NCI-H1436 treated with DMSO at 0.1 percent for 48 hours (cell line): ENCODE measurements at regions not wholly inside any gene's neighbourhood (a gene's known extent, or its start where the extent isn't known, plus 50 kb on each side); places are given as distances from the start of the nearest gene placed in this dataset.
A peak's percentile ranks its signal among the peaks of the same experiment; 100 is the strongest.
"Not testable (repeated sequence)": the region's sequence is repeated elsewhere in the genome, so short reads cannot be mapped to it uniquely, and the experiment has no call there.

ENCODE experiments used
- DNase-seq: peaks from one replicate; lab custom pipeline; 2025; lab: John Stamatoyannopoulos, UW

DNA sequence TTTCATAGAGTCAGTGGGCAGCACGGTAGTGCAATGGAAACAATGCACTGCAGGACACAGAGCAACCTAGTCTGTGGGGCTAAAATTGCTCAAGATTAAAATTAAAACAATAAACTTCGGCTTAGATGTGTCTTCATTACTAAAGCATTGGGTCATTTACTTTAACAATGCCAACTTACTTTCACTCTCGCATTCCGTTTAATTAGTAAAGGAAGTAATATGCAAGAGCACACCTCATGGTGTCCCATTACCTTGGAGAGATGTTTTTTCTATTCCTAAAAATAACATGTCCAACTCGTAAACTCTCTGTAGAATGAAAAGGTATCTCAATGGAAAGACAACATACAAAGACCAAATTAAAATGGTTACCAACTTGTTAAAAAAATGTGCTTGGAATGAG lies 738.4 kb downstream of the PCDH17 start:
- DNase-seq: no peak

DNA sequence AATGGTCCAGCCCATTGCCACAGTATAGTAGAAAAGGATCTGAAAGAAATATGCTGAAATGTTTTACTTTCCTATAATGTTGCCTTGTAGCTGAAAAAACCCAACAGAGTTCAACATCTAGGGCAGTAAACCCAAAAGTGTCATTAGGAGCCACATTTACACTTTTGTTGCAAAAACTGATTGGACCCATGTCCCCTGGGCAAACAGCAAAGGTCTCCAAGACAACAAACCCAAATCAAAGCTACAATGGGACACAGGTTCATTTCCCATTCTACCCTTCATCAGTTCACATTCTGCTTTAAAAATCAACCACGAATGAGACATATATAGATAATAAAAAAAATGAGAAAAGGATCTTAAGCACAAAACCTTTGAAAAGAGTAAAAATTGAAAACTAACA lies 744.8 kb downstream of the PCDH17 start:
- no peak for DNase-seq

DNA sequence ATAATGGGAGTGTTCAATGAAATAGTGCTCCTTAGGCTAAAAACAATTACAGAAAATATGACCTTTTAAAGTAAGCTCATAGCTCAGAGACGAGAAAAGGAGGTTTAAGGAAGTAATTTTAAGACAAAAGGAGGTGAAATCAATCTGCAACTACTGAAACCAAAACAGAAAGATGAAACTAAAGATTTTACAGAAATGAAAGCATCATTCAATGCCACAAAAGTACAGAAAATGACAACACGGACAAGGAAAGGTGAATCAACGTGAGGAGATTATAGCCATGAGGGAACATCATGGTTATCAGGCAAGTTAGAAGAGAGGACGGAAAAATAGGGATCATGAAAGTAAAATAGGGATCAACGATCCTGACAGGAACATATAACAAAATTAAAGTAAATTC lies 745.2 kb downstream of the PCDH17 start:
- no peak for DNase-seq

DNA sequence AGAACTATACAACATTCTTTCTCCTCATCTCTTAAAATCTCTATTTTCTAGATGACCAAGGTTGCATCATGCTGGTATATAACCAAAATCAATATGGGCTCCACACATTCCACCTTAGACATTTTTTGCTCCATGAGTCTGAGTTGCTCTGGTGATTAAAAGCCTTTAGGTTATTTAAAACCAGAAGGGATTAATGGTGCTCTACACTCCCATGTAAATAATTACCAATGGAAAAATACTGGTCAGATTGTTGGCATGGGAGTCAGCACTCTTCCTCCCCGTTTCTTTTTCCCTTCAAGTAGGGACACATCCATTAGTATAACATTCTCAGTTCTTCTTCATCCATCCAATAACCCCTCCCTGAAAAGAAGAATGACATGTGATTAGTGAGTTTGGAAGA lies 747.7 kb downstream of the PCDH17 start:
- DNase-seq: no peak

DNA sequence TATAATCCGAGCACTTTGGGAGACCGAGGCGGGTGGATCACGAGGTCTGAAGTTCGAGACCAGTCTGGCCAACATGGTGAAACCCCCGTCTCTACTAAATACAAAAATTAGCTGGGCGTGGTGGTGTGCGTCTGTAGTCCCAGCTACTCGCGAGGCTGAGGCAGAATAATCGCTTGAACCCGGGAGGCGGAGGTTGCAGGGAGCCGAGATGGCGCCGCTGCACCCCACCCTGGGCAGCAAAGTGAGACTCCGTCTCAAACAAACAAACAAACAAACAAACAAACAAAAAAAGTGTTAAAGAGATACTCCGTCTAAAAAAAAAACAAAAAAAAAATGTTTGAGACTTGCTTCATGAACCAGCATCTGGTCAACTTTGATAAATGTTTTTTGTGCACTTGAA lies 753.8 kb downstream of the PCDH17 start:
- DNase-seq: not testable (repeated sequence)

DNA sequence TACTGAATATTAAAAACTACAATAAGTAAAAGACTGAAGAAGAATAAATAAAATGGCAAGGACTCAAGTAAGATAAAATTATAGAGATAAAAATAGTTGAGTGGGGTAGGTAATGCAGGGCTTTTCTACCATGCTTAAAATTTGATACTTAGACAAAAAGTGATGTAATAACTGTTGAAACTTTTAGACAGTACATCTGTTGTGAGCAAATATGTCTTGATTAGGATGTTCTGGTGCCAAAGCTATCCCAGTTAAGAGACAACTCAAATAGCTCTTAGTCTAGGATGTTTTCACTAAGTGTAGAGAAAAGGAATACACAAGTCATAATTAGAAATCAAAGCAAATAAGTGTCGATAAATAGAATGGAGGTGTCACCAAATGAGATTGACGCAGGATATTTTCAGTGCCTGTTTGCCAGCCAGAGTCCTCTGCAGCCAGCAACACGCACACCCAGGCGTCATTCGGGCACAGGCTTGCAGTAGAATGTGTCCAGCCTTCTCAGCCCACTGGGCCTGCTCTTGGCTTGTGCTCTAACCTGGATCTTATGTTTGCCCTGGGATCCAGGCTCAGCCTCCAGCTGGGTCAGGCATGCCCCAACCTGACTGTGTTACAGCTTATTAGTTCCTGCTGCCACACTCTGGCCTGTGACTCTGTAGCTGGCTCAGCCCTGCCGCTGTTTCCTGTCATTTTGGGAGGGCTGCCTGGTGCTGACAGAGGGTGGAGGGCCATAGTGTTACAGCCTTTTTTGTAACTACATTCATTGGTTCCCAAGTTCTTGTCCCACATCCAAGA lies 766.2 kb downstream of the PCDH17 start:
- DNase-seq: no peak

DNA sequence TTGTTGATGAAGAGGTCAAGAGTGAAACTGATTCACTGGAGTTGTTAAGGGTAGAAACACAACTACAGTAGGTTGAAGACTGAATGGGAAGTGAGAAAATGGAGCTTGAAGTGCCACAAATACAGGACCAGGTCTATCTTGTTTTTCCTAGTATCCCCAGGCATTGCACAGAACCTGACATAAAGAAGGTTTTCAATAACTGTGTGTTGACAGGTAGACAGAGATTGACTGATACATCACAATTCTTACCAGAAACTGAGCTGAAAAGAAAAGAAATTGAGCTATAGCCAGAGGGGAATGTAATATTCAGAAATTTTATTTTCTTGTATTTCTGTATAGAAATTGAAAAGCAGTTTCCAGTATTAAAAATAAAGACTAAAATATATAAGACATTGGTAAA lies 767.7 kb downstream of the PCDH17 start:
- DNase-seq: no peak

DNA sequence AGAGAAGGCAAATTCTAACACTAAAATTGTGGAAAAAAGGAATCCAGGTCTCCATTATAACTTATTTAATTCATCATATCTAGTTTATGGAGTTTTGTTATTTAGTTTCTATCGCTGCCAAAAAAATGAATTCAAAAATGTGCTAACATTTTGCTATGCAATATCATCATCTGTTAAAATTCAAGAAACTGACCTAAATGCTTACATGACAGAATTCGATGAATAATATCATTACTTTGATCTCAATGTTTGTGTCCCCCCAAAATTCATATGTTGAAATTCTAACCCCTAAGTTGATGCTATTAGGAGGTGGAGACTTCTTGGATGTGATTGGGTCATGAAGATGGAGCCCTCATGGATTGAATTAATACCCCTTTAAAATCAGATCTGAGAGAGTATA lies 775.0 kb downstream of the PCDH17 start:
- DNase-seq: no peak

DNA sequence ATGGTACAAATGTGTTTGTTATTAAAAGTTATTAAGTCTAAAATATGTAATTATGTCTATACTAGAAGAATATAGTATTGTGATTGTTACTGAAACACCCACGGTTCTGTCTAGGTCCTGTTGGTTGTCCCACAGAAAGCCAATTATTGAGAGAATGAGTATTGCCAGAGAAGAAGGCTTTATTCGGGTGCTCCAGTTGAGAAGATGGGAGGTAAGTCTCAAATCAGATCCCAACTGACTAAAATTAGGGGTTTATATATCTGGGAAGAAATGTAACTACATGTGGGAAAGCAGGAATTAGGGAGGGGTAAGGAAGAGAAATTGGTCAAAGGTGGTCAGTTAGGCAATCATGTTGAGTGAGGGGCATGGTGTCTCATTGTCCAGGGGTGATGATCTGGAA lies 798.4 kb downstream of the PCDH17 start:
- DNase-seq: no peak

DNA sequence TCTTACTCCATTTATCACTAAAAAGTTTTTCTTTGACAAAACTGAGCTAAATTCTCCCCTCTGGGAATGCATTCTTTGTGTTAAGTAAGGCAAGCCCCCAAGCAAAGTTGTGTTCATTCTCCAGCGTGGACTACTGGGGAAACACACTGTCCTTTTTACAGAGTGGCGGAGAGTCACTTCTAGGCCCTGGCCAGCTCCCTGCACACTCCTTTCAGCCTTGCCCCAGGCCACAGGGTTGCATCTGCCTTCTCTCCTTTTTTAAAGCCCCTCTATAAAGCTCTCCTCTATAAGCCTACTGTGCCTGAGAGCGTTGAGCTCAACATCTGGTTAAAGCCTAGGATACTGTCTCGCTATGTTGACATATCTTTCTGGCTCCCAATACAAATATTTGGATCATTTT lies 803.4 kb downstream of the PCDH17 start:
- DNase-seq: no peak

DNA sequence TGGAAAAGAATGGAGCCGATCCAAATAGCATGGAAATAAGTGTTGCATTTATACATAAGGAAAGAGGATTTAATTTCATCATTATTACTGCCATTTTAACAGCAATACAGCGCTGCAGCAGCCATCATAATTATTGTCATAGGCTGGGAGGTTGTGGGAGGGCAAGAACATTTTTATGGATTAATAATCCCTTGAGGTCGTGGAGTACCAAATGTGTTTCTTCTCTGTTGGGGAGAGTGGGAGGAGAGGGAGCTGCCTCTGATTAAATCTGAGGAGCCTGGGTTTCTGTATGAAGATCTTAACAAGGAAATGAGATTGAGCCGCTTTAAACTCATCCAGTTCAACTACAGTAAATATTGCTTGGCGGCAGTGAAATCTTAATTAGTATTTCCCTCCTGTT lies 805.9 kb downstream of the PCDH17 start:
- no peak for DNase-seq

DNA sequence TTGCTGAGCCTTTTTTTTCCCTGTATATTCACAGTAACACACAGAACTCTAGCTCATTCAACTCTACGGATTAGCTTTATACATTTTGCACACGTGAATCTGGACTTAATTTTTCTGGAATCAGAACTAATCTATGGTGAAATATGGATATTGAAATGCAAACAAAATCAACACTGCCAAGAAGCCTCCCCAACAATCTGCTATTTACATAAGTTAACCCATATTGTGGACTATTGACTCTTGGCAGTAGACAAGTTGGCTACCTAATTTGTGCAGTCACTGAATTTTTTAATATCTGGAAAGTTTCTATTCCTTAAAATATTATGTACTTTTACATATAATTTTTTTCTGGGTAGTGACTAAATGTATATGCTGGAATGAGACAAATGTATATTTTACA lies 815.4 kb downstream of the PCDH17 start:
- no peak for DNase-seq

DNA sequence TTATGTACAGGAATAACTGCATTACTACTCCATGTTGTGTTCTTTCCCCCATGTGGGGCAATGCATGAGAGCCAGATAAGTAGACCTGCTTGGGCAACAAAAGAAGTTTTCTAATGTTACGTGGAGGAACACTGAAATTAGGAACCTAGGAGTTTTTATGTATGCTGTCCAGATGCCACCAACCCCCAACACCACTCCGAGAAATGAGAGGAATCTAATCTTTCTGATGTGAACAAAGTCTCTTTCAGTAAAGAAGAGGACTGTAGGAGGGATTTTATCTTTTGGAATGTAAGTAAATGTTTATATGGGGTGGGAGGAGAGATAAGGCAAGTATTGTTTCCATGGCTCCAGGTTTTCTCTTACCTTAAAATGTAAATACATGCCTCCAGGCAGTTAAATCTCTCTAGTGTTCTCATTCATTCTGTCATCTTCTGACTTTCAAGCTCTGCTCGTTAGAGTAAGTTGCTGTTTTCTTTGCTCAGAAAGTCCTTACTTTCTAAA lies 820.6 kb downstream of the PCDH17 start:
- no peak for DNase-seq

DNA sequence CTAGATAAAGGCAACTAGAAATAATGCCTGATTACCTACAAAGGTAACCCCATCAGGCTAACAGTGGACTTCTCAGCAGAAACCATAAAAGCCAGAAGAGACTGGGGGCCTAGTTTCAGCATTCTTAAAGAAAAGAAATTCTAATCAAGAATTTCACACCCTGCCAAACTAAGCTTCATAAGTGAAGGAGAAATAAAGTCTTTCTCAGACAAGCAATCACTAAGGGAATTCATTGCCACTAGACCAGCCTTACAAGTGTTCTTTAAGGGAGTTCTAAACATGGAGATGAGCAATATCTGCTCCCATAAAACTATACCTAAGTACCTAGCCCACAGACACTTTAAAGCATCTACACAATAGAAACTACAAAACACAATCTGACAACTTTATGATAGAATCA lies 823.5 kb downstream of the PCDH17 start:
- DNase-seq: no peak

DNA sequence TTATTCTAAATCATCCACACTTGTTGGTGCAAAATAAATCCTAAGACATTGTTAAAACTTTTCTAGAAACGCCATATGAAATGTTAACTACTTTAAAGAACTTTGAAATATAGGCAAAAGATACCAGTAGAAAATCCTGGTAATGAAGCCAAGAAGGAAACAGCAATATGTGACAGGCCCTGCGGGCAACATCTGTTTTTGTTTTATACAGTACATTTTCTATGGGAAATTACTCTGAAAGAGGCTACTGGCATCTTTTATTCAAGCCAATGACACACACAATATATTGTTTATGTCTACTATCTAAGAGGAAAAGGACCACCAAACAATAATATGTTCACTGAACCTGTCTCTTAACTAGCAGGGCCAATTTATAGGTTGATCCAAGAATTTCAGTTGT lies 829.7 kb downstream of the PCDH17 start:
- no peak for DNase-seq

DNA sequence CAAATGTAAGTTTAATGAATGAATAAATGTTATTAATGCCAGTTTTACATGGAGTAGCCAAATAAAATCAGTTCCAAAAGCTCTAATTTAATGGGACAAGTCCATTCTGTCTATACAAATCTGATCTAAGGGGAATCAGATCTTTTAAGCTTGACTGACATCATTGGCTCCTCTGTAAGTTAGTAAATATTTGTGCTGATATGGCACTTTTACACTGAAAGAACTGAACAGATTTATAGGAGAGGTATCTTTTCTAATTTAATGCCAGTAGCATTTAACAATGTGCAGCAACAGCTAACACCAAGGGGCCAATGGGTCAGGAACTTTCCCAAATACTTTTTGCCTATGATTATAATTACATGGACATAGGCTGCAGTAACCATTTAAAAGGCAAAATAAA lies 832.3 kb downstream of the PCDH17 start:
- no peak for DNase-seq

DNA sequence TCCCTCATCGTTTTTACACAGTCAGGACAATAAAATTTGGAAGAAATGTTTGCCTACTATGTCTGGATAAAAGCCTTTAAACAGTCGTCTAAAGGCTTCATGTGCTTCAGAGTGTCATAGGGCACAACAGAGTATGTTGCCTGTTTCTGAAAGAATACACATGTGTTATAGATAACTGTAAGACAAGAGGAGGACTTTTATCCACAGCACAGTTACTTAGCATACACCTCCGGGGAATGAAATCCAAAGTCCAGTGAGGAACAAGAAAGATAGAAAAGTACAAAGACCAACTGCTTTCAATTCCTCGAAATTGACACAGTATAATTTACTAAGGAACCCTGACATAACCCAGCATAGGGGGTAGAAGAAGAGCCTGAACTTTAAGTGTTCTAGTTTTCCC lies 835.6 kb downstream of the PCDH17 start:
- no peak for DNase-seq

DNA sequence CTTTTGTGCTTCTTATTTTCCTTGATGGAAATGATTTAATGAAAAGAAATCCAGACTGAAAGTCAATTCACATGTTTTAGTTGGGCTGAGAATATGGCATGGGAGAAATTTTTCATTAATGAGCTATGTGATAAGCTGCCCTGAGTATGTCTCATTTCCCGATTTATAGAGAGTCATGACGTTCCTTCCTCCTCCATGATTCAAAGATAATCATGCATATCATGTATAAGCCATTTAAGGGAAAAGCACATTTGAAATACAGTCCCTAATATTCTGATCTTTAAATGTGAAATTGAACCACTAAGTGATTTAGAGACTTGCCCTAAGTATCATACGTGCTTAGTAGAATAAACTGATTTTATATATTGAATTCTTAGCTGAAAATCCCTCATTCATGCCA lies 840.9 kb downstream of the PCDH17 start:
- DNase-seq: no peak

DNA sequence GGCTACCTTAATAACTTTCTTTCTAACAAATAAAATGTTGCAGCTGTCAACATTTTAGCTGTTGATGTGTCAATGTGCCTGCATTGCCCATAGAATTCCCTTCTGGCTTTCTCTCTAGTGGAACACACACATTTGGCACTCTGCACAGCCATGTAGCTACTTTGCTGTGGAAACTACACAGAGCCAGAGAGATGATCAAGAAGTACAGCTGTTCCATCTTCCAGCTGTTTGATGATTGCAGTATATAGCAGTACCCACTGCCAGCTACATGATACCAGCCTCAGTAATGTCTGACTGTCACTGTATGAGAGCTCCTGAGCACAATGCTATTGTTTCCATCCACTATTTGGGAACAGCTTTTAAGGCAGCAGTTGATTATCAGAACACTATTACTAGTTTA lies 843.0 kb downstream of the PCDH17 start:
- no peak for DNase-seq

DNA sequence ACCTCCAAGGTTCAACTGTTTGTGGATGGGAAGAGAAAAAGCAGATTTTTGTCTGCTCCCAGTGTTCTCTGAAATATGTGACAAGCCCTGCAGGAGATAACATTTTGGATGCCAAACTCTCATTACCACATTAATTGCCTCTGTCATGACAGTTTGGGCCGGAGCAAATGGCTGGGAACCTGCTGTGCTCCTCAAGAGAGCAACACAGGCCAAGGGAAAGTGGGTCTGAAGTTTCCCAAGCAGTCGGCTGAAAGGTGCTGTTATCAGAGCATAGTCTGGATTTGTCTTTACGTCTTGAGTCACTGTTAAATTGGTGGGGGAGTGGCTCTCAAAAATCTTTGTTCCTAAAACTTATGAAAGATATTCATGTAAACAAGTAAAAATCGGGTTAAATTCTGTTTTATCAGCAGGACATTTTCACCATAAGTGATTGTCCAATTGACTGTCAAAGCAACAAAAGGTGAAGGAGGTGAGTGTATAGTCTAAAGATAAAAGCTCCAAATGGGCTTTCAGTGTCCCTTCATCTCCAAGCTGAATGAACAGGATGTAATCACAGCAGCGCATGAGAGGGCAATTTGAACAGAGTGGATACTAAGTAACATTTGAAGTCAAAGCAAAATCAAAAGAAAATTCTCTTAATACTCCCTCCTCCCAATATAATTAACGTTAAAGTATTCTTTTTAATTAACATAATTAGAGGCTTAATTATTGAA lies 844.8 kb downstream of the PCDH17 start:
- DNase-seq: peak; percentile 56

DNA sequence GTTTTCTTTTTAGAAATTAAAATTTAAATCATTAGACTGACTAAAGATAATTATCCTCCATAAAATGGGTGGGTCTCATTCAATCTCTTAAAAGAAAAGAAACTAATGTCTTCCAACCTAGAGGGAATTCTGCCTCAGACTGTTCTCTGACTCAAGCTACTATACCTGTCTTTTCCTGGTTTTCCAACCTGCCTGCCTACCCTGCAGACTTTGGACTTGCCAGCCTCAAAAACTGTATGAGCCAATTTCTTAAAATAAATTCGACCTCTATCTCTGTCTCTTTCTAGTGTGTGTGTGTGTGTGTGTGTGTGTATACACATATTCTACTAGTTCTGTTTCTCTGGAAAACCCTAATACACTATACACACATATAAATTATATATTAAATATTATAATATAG lies 847.3 kb downstream of the PCDH17 start:
- no peak for DNase-seq

DNA sequence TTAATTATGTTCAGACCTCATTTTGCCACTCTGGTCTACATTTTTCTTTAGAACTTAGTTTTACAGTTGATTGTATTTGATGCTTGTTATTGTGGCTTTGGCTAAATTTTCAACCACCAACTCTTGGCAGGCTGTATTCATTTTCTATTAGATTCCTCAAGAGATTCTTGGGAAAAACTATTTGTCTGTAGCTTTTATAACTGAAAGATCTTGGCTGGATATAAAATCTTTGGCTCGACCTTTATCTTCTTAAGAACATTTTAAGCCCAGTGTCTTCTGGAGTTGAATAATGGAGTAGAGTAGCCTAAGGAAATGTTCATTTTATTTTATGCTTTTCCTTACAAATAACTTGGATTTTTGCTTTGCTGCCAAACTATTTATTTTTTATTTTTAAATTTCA lies 848.5 kb downstream of the PCDH17 start:
- no peak for DNase-seq

DNA sequence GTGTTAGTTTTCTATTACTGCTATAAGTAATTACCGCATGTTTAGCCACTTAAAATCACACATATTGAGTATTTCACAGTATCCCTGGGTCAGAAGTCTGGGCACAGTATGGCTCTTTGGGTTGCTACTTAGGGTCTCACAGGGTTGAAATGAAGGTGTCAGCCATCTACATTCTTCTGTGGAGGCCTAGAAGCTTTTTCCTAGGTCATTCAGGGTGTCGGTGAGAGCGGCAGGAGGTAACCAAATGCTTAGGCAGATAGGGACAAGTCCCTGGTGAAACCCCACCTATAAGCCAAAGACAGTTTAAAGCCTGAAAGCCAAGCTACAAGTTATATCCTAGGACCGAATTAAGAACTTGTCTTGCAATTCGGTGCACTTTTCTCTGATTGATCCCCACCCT lies 856.7 kb downstream of the PCDH17 start:
- DNase-seq: no peak

DNA sequence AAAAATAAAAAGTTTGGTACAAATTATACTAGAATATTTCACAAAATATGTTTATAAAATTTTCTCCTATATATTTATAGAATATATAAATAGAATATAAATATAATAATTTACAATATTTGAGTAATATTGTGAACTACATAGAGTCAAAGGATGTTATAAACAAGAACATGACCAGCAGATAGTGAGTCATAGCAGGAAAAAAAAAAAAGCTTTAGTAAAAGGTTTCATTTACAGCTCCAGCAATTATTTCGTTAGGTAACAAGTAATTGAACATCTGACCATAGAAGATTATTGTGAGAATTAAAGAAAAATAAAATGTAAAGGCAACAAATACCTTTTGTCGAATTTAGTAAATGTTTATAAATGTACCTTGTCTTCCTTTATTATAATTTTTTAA lies 864.1 kb downstream of the PCDH17 start:
- no peak for DNase-seq
